Large intestine (tissue), 3 donors: ENCODE measurements at regions not wholly inside any gene's neighbourhood (a gene's known extent, or its start where the extent isn't known, plus 50 kb on each side); places are given as distances from the start of the nearest gene placed in this dataset.
"Not testable (repeated sequence)": the region's sequence is repeated elsewhere in the genome, so short reads cannot be mapped to it uniquely, and the experiment has no call there.

Experiments
- DNase-seq, 2 donors: peaks; one replicate each; pipeline versions ENCODE4 v3.0.0 to v3.0.0-alpha.2; 2013
- H3K27ac ChIP-seq: one replicate; pipeline ENCODE4 v1.5.1; 2013; ENCODE audit warnings: low read length
- H3K27me3 ChIP-seq: 2 replicates; pipeline ENCODE4 v1.6.1; 2013; ENCODE audit warnings: low read length; ENCODE audit not compliant: control insufficient read depth, insufficient read depth
- H3K36me3 ChIP-seq: 2 replicates; pipeline ENCODE4 v1.6.1; 2013; ENCODE audit warnings: low read length; ENCODE audit not compliant: control insufficient read depth, insufficient read depth
- H3K4me1 ChIP-seq: one replicate; pipeline ENCODE4 v1.6.1; 2013; ENCODE audit warnings: low read length; ENCODE audit not compliant: control insufficient read depth, insufficient read depth
- H3K4me3 ChIP-seq: one replicate; pipeline ENCODE4 v1.5.1; 2013; ENCODE audit warnings: low read length
- H3K9me3 ChIP-seq: one replicate; pipeline ENCODE4 v1.6.1; 2013; ENCODE audit warnings: mild to moderate bottlenecking, low read depth, low read length, moderate library complexity; ENCODE audit not compliant: control insufficient read depth
- WGBS: methylation state at CpG from one replicate; pipeline ENCODE4 v1.1.5; 2013; ENCODE audit warnings: low lambda C conversion rate; ENCODE audit not compliant: insufficient coverage; 5-methylcytosine and 5-hydroxymethylcytosine counted together

DNA sequence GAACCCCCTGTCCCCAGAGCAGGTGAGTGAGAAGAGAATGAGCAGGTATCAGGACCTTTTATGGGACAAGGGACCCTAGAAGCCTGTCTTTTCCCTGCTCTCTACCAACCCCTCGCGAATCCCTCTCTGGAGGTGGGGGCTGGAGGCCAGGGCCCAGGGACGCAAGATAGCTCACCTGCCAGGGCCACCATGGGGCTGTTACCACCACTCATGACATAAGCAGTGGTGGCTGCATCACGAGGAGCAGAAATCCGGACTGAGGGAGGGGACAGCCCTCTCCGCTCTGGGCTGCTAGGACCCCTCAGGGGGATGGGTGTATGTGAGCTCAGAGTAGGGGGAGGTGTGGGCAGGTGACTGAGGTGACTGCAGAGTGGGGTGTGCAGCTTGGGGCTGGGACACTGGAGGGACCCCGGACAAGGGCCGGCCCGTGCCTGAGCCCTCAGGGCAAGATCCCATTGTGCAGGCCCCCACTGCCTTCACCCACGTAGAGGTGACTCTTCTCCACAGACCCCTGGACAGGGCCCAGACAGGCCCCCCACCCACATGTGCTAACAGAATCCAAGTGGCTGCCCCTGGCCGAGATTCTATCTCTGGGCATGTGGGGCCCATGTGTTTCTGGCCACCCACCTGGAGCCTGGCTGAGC lies 190.6 kb downstream of the TBC1D2B start:
- no peak overlapping the region for H3K27ac ChIP-seq

DNA sequence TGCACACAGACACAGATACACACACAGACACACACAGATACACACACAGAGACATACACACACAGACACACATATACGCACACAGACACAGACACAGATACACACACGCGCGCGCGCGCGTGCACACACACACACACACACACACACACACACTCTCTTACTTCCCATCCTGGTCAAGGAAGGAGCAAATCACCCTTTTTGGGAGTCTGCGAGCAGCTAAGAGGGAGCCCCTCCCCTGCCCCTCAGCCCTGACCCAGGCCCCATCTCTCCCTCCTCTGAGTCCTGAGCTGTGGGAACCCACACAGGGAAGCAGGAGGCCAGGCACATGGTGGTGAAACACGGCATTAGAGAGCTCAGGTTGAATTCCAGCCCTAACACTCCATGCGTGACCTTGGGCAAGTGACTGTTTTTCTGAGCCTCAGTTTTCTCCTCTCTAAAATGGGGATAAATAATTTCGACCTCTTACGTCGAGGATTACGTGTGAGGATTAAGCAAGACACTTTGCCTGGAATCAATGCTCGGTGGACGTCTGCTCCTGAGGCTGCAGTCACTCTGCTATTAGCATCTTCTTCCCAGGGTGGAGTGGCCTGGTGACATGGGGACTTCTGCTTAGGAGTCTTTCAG lies 191.5 kb downstream of the TBC1D2B start:
- not testable (repeated sequence) for H3K4me1 ChIP-seq, H3K36me3 ChIP-seq, H3K4me3 ChIP-seq, DNase-seq, H3K27me3 ChIP-seq, H3K9me3 ChIP-seq, H3K27ac ChIP-seq
- WGBS: no CpG with 5 or more reads among the region's 17 CpGs

More for the DNA sequence above, 190.6 kb downstream of the TBC1D2B start:
- no peak for DNase-seq
- Histone ChIP-seq H3K9me3 (peaks cover 2% of the 10 kb centered on the region), H3K4me1 (no peaks in the 10 kb centered on the region), H3K36me3 (no peaks in the 10 kb centered on the region), H3K4me3 (no peak overlapping the region), H3K27me3 (no peaks in the 10 kb centered on the region)
- no CpG with 5 or more reads among the region's 11 CpGs for WGBS

DNA sequence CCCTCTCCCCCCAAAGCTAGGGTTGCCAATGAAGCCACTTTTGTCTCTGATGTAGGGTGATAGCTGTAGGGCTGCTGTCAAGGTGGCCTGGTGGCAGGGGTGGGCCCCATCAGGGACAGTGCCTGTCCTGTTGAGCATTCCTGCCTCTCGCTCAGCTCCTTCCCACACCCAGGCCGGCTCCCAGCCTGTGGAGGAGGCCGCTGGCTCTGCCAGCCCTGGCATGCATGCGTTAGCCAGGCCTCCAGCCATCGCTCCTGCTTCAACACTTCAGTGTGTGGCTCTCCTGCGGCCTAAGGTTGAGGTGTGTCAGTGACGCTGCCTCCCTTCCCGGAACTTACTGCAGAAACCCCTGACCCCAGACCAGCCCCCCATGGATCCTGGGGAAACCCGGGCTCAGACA lies 194.5 kb downstream of the TBC1D2B start:
- H3K9me3 ChIP-seq, H3K4me1 ChIP-seq, H3K27ac ChIP-seq, DNase-seq, H3K27me3 ChIP-seq, H3K36me3 ChIP-seq, H3K4me3 ChIP-seq: not testable (repeated sequence)
- no CpG with 5 or more reads among the region's 9 CpGs for WGBS

- no peaks in the 10 kb centered on the region for H3K36me3 ChIP-seq
- no CpG with 5 or more reads among the region's 5 CpGs for WGBS
- no peak for DNase-seq
- peaks cover 2% of the 10 kb centered on the region for H3K9me3 ChIP-seq
- H3K27ac ChIP-seq: no peak overlapping the region
- H3K4me3 ChIP-seq: no peak overlapping the region
- no peaks in the 10 kb centered on the region for H3K4me1 ChIP-seq
- no peaks in the 10 kb centered on the region for H3K27me3 ChIP-seq
Measured at GRCh38 chr15:77881950-77882349, 195.6 kb downstream of the TBC1D2B start.

DNA sequence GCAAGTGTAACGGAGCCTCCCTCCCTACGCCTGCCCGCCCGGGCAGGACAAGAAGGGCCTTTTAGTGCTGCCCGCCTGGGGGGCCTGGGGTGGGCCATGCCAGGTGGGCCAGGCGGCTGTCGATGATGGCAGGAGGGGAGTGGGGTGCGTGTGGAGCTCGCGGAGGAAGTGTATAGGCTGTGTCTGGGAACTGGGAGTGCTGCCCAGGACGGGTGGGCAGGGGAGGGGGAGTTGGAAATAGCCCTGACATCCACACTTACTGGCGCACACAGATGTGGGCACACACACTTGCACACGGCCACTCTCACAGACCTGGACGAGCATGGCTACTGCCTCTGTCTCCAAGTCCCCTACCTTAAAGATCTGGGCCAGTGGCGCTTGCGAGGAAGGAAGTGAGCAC lies 196.0 kb downstream of the TBC1D2B start:
- H3K4me3 ChIP-seq, H3K27me3 ChIP-seq, H3K4me1 ChIP-seq, H3K27ac ChIP-seq, DNase-seq, H3K9me3 ChIP-seq, H3K36me3 ChIP-seq: not testable (repeated sequence)
- WGBS: no CpG with 5 or more reads among the region's 16 CpGs

DNA sequence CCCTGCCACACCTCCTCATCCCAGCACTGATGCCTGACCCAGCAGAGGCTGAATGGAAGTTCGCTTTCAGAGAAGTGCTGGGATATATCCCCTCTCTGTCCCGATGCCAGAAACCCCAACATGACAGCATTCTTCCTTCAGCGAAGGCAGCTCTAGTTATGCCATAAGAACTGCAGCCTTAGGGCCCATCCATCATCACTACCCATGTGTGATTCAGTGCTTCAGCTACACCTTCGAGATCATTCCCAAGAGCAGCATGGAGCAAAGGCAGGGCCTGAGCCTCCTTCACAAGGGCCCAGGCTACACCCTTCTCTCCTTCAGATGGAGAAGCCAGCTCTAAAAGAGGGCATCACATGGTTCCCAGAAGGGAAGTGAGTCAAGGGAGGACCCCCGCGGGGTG lies 198.0 kb downstream of the TBC1D2B start:
- not testable (repeated sequence) for H3K4me3 ChIP-seq, DNase-seq
- no CpG with 5 or more reads among the region's 6 CpGs for WGBS

DNA sequence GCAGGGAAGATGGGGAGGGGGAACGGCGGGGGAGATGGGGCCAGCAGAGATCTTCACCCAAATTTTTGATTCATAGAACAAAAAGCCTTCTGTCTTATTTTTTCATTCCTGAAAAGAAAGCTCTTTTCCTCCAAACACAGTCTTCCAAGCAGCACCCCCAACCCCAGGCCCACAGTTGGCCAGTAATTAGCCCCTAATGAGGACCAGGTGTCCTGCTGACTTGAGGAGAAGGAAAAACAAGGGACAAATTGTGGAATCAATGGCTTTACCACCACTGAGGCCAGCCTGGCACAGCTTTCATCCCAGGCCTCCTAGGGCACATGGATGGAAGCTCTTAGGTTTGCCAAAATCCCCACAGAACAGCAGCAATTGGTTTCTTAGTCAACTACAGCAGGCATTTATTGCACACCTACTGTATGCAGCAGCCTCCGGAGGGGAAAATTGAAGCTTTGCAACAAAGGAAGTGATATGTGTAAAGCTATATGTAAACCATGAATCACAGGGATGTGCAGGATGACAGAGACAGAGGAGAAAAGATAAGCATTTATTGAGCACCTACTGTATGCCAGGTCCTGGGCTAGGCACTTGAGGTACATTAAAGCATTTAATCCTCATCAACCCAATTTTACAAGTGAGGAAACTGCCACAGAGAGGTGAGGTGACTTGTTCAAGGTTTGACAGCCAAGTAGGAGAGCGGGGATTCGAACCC lies 199.5 kb downstream of the TBC1D2B start:
- H3K27ac ChIP-seq: no peak overlapping the region
- no CpG with 5 or more reads among the region's 5 CpGs for WGBS

More for the DNA sequence above, 198.0 kb downstream of the TBC1D2B start:
- H3K36me3 ChIP-seq, H3K27ac ChIP-seq, H3K9me3 ChIP-seq, H3K27me3 ChIP-seq, H3K4me1 ChIP-seq: not testable (repeated sequence)

DNA sequence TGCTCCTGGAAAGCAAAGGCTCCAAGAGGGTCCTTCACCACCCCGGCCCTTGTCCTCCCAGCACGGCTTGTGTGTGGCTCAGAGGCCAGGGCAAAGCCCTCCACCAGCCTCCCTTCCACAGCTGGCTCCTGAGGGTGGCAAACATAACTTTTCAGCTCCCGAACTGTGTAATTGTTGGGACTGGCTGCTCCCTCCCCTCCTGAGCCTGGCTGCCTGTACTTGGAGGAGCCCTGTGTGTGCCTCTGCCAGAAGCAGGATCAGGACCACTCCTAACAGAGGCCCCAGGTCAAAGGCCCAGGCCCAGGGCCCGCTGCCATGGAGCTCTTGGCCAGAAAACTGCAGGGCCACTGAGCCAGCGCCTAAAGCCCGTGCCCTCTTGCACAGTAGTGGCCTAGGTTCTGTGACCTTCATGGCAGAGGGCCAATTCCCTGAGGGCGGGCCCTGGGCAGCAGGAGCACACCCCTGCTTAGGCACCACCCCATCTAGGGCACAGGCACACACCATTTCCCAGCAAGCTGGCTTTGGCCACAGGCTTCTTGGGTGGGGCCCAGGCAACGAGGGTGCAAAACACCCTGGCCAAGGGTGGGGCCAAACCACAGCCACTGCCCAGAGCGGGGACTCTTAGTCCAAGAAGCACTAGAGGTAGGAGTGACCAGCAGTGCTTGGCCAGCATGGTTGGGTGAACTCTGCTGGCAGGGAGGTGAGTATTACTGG lies 201.2 kb downstream of the TBC1D2B start:
- not testable (repeated sequence) for H3K4me1 ChIP-seq, H3K36me3 ChIP-seq, H3K27me3 ChIP-seq, H3K27ac ChIP-seq, H3K4me3 ChIP-seq, H3K9me3 ChIP-seq, DNase-seq
- WGBS: no CpG with 5 or more reads among the region's 9 CpGs

More for the DNA sequence above, 199.5 kb downstream of the TBC1D2B start:
- Histone ChIP-seq H3K4me3 (no peak overlapping the region), H3K9me3 (no peaks in the 10 kb centered on the region), H3K4me1 (no peaks in the 10 kb centered on the region), H3K36me3 (no peaks in the 10 kb centered on the region), H3K27me3 (no peaks in the 10 kb centered on the region)
- no peak for DNase-seq

DNA sequence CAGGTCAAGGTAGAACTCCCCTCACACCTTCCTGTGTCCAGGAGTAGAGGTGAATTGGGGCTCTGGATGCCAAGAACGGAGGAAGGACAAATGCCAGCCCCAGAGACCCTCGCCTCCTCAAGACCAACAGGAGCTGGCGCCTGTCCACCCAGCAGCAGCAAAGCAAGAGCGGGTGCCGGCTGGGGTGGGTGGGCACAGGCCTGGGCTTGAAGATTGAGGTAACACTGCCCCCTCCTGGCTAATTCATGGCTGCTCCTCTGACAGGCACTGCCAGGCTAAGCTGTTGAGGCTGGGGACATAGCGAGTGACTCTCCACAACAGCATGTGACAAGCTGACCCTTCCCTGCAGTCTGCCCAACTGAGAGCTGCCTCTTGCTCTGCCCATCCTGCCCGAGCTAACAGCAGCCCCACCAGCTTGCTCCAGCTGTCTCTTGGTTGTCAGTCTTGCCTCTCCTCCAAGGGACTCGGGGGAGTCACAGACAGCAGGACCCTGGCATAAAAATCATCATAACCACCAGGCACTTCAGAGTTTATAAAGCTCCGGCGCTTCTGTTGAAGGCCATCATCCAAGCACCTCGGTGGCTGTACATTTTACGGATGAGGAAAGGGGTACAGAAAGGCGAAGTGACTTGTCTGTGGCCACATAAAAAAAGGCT lies 202.3 kb downstream of the TBC1D2B start:
- peak; percentile 31 to 40 for DNase-seq
- H3K4me3 ChIP-seq, H3K4me1 ChIP-seq, H3K27me3 ChIP-seq, H3K36me3 ChIP-seq, H3K27ac ChIP-seq, H3K9me3 ChIP-seq: not testable (repeated sequence)
- no CpG with 5 or more reads among the region's 13 CpGs for WGBS

DNA sequence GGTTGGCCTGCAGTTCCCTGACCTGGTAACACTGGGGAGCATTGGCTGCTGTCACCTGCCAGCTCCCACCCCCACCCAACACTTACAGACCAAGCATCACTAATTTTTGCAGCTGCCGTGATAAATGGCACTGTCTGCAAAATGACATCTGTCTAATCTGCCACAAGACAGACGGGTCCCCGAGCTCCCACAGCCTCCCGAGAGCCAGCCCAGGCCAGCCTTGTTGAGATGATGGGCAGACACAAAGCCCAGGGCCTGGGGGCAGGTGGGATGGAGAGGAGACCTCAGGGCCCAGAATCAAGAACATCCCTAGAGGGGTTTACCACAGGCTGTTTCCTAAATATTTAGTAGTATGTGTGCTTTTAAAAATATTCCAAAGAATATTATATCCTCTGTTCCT lies 203.4 kb downstream of the TBC1D2B start:
- DNase-seq: no peak
- Histone ChIP-seq H3K9me3 (peaks cover 3% of the 10 kb centered on the region), H3K27ac (no peak overlapping the region), H3K4me1 (peaks cover 4% of the 10 kb centered on the region), H3K4me3 (no peak overlapping the region), H3K27me3 (no peaks in the 10 kb centered on the region), H3K36me3 (no peaks in the 10 kb centered on the region)
- WGBS: no CpG with 5 or more reads among the region's 4 CpGs
